Neural cell (in vitro differentiated cells): ENCODE measurements at regions not wholly inside any gene's neighbourhood (a gene's known extent, or its start where the extent isn't known, plus 50 kb on each side); places are given as distances from the start of the nearest gene placed in this dataset.
"Not testable (repeated sequence)": the region's sequence is repeated elsewhere in the genome, so short reads cannot be mapped to it uniquely, and the experiment has no call there.

Experiments used
- H2AFZ ChIP-seq: fragments of 200-600, 300-800 bp; sonication (generic), shearing (Covaris generic); 2 replicates; pipeline ENCODE4 v1.6.0; 2014; ENCODE audit warnings: low read depth, mild to moderate bottlenecking, antibody characterized with exemption, low read length, moderate library complexity
- H3F3A ChIP-seq: fragments of 200-600 bp; shearing (Covaris generic); 2 replicates; pipeline ENCODE4 v1.6.1; 2016; ENCODE audit warnings: mild to moderate bottlenecking, moderate library complexity, mixed read lengths, antibody characterized with exemption, low read length; ENCODE audit not compliant: insufficient read depth, poor library complexity, severe bottlenecking
- H3K27ac ChIP-seq: fragments of 200-600, 300-800 bp; sonication (generic), shearing (Covaris generic); 2 replicates; pipeline ENCODE4 v1.5.1; 2014; ENCODE audit warnings: mild to moderate bottlenecking, low read length, moderate library complexity
- H3K27me3 ChIP-seq: fragments of 300-800, 200-600 bp; sonication (generic), shearing (Covaris generic); 2 replicates; pipeline ENCODE4 v1.6.0; 2014; ENCODE audit warnings: mild to moderate bottlenecking, low read depth, low read length, moderate library complexity; ENCODE audit not compliant: insufficient read depth
- H3K36me3 ChIP-seq: fragments of 300-800, 200-600 bp; sonication (generic), shearing (Covaris generic); 2 replicates; pipeline ENCODE4 v1.5.1; 2014; ENCODE audit warnings: mild to moderate bottlenecking, antibody characterized with exemption, low read length, moderate library complexity; ENCODE audit not compliant: insufficient read depth
- H3K4me2 ChIP-seq: fragments of 300-800, 200-600 bp; sonication (generic), shearing (Covaris generic); 2 replicates; pipeline ENCODE4 v1.6.0; 2014; ENCODE audit warnings: mild to moderate bottlenecking, low read length
- H3K4me3 ChIP-seq: fragments of 300-800, 200-600 bp; sonication (generic), shearing (Covaris generic); 2 replicates; pipeline ENCODE4 v1.5.1; 2014; ENCODE audit warnings: mild to moderate bottlenecking, low read length, moderate library complexity
- H3K79me2 ChIP-seq: fragments of 200-600 bp; shearing (Covaris generic); replicated peaks from 2 replicates; pipeline ENCODE4 v1.6.0; 2014; ENCODE audit warnings: mild to moderate bottlenecking, low read length, moderate library complexity; ENCODE audit not compliant: insufficient read depth
- H3K9ac ChIP-seq: fragments of 300-800, 200-600 bp; sonication (generic), shearing (Covaris generic); 2 replicates; pipeline ENCODE4 v1.6.1; 2016; ENCODE audit warnings: mild to moderate bottlenecking, low read length, mixed read lengths
- H3K9me2 ChIP-seq: fragments of 200-600 bp; shearing (Covaris generic); 2 replicates; pipeline ENCODE4 v1.6.1; 2016; ENCODE audit warnings: mild to moderate bottlenecking, low read length, mixed read lengths; ENCODE audit not compliant: insufficient read depth
- H3K9me3 ChIP-seq: fragments of 200-600, 300-800 bp; sonication (generic), shearing (Covaris generic); 2 replicates; pipeline ENCODE4 v1.6.1; 2016; ENCODE audit warnings: mild to moderate bottlenecking, mixed run types, low read length, moderate library complexity, mixed read lengths
- H4K20me1 ChIP-seq: fragments of 200-600 bp; shearing (Covaris generic); 2 replicates; pipeline ENCODE4 v1.6.1; 2016; ENCODE audit warnings: mild to moderate bottlenecking, mixed run types; ENCODE audit not compliant: insufficient read depth
- CTCF ChIP-seq: fragments of 450-650 bp; IDR thresholded peaks from 2 replicates; pipeline ENCODE4 v1.5.1; 2014; ENCODE audit warnings: antibody characterized with exemption, mild to moderate bottlenecking, moderate library complexity; ENCODE audit not compliant: poor library complexity, severe bottlenecking
- EP300 ChIP-seq: fragments of 450-650 bp; conservative IDR thresholded peaks from 2 replicates; pipeline ENCODE4 v1.6.1; 2014; ENCODE audit warnings: antibody characterized with exemption, mild to moderate bottlenecking, moderate library complexity; ENCODE audit not compliant: poor library complexity, severe bottlenecking
- EZH2 ChIP-seq: fragments of 200-600, 300-800 bp; shearing (Covaris generic), sonication (generic); IDR thresholded peaks from 2 replicates; pipeline ENCODE4 v1.6.1; 2014; ENCODE audit warnings: antibody characterized with exemption, low read length, borderline replicate concordance, mild to moderate bottlenecking; ENCODE audit not compliant: insufficient read depth, poor library complexity, severe bottlenecking
- MXI1 ChIP-seq: fragments of 450-650 bp; conservative IDR thresholded peaks from 2 replicates; pipeline ENCODE4 v1.6.1; 2014; ENCODE audit warnings: antibody characterized with exemption, mild to moderate bottlenecking; ENCODE audit not compliant: poor library complexity, severe bottlenecking
- POLR2AphosphoS5 ChIP-seq: IDR thresholded peaks from 2 replicates; pipeline ENCODE4 v1.6.1; 2012
- RAD21 ChIP-seq: fragments of 450-650 bp; conservative IDR thresholded peaks from 2 replicates; pipeline ENCODE4 v1.6.1; 2014; ENCODE audit warnings: antibody characterized with exemption, mild to moderate bottlenecking, moderate library complexity
- REST ChIP-seq: IDR thresholded peaks from 2 replicates; pipeline ENCODE4 v1.6.1; 2012; ENCODE audit warnings: borderline replicate concordance
- SMC3 ChIP-seq: fragments of 450-650 bp; conservative IDR thresholded peaks from 2 replicates; pipeline ENCODE4 v1.6.1; 2014; ENCODE audit warnings: antibody characterized with exemption, mild to moderate bottlenecking, moderate library complexity; ENCODE audit not compliant: poor library complexity
- TAF1 ChIP-seq: IDR thresholded peaks from 2 replicates; pipeline ENCODE4 v1.6.1; 2012; ENCODE audit warnings: low read depth

- H2AFZ ChIP-seq = no peak overlapping the region
- no peak overlapping the region for H3K27ac ChIP-seq
- H3K36me3 ChIP-seq = no peaks in the 10 kb centered on the region
- H3K9me2 ChIP-seq = no peaks in the 10 kb centered on the region
- no peaks in the 10 kb centered on the region for H4K20me1 ChIP-seq
- TF ChIP-seq EP300 (no peak), CTCF (no peak), RAD21 (no peak), SMC3 (no peak), POLR2AphosphoS5 (no peak), TAF1 (no peak), REST (no peak), EZH2 (no peak), MXI1 (no peak)
- no peak overlapping the region for H3K4me3 ChIP-seq
- H3K9ac ChIP-seq = no peak overlapping the region
- H3K79me2 ChIP-seq = no peaks in the 10 kb centered on the region
- no peaks in the 10 kb centered on the region for H3K27me3 ChIP-seq
- no peaks in the 10 kb centered on the region for H3K9me3 ChIP-seq
- H3F3A ChIP-seq = no peaks in the 10 kb centered on the region
- H3K4me2 ChIP-seq = no peak overlapping the region
Measured at GRCh38 chr5:176144508-176144907, 93.7 kb upstream of the SIMC1 start.

- not testable (repeated sequence) for H4K20me1 ChIP-seq, H3K4me3 ChIP-seq, H3K9ac ChIP-seq, H3K27ac ChIP-seq, H3K27me3 ChIP-seq, H2AFZ ChIP-seq, H3K4me2 ChIP-seq, H3K9me3 ChIP-seq, H3K79me2 ChIP-seq, H3K36me3 ChIP-seq, H3K9me2 ChIP-seq, H3F3A ChIP-seq
Measured at GRCh38 chr5:176149948-176150347, 88.3 kb upstream of the SIMC1 start.

- H3K27me3 ChIP-seq = no peaks in the 10 kb centered on the region
- no peak overlapping the region for H3K4me2 ChIP-seq
Measured at GRCh38 chr5:176151281-176151680, 86.9 kb upstream of the SIMC1 start.

More at GRCh38 chr5:176151281-176151680, 86.9 kb upstream of the SIMC1 start:
- Histone ChIP-seq H3K4me3 (no peak overlapping the region), H3K36me3 (no peaks in the 10 kb centered on the region), H3K9me2 (no peaks in the 10 kb centered on the region), H3F3A (no peaks in the 10 kb centered on the region), H3K27ac (no peak overlapping the region), H4K20me1 (no peaks in the 10 kb centered on the region), H3K9me3 (no peaks in the 10 kb centered on the region), H2AFZ (no peak overlapping the region), H3K9ac (no peak overlapping the region), H3K79me2 (no peaks in the 10 kb centered on the region)
- TF ChIP-seq EZH2 = no peak
- TF ChIP-seq RAD21 = no peak
- no peak for TF ChIP-seq EP300
- TF ChIP-seq MXI1 = no peak
